ENCODE measurements at regions not wholly inside any gene's neighbourhood (a gene's known extent, or its start where the extent isn't known, plus 50 kb on each side); places are given as distances from the start of the nearest gene placed in this dataset.

DNA sequence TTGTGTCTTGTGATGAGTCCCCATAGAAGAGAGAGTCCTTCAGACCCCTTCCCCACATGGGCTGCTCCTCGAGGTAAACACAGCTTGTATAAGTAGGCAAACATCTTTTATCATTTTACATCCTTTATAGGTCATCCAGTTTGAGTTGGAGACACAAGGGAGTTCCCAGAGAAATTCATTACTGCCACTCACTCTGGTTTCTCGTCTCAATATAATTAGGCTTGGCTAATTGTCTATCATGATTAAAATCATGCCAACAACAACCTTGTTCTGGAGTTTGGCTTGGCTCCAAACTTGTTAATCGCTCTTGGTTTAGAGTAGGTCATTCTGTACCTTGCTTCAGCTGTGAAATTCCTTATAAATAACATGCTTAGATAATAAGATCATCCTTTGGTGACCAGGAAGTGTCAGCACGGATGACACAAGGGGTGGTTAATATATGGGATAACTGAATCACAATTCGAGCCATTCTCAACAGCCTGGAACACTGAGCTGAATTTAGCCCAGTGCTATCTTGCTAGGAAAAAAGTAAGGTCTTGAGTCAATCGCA lies 70.7 kb upstream of the DAB1 start:
- DNase-seq (ENCODE audit: low spot score), result no peak

DNA sequence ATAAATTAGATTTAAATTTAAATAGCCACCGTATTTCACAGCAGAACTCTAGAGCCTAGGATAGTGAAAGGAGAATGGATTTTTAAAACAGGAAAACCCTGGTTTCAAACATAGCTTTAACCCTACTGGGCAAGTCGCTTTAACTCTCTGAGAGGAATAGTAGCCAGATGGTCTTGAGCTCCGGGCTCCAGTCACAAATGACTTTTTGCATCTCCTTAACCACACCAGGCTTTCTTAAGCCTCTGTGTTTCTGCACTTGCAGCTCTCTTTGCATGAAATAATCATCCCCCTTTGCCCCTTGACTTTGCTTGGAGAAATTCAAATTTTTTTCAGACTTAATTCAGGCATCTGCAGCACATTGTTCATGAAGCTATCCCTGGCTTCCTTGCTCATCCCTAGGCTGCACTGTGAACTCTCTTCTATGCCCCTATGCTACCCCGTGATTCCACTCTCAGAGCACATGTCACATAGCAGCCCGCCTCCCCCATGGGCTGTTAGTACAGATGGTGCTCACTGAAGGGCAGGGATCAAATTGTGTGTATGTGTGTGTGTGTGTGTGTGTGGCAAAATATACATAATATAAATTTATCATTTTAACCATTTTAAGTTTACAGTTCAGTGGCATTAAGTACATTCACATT lies 68.8 kb upstream of the DAB1 start:
- DNase-seq (ENCODE audit: low spot score), result no peak

DNA sequence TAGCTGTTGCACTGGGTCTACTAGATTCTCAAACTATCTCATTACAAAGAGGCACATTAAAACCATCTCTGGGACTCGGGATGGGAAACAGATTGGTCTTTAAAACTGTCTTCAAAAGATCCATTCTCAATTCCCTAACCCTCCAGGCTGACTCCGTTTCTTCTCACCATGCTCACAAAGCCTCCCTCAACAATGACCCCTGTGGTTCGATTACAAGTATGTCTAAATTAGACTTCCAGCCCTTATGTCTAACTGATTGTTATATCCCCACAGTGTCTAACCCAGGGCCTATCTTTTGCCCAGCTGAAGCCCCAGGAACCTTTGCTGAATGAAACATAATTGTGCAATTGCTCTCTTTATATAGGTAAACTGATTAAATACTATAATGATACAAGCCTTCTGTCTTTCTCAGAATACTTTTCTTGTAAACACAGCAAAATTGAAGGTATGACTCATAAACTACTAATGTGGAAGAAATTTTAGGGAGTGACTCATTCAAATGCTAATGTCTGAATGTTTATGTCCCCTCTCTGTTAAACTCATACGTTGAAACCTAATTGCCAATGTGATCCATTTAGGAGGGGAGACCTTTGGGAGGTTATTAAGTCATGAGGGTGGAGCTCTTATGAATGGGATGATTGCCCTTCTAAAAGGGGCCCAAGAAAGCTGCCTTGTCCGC lies 65.6 kb upstream of the DAB1 start:
- no peak for DNase-seq (ENCODE audit: low spot score)

DNA sequence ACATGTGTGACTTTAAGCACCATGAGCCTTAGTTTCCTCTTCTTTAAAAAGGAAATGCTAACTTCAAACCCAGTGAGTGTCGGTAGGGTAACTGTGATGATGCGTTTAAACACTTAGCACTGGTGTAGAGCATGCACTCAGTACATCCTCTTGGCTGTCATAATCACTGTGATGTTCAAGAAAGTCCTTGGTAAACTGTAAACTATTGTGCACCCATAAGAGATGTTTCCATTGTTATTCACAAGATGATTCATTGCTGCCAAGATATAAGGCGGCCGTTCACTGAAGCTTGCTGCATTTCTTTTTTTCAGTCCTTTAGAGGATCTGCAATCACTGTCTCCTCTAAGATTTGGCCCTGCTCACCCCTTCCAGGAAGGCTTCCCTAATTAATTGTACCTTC lies 61.8 kb upstream of the DAB1 start:
- no peak for DNase-seq (ENCODE audit: low spot score)

DNA sequence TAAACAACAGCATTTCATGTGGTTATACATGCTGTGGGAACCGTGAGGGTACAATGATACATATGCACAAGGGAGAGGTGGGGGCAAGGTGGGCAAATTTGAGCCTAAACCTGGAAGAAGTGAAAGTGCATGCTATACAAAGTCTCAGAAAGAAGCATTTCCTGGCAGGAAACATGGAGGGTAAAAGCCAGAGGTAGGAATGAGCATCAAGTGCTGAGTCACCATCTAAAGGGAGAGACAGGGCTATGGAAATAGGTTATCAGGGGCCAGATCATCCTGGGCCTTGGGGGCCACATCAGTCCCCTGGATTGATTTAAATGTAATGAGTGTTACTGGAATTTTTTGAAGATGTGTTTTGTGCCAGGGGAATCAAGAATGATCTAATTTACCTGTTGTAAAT lies 60.1 kb upstream of the DAB1 start:
- DNase-seq (ENCODE audit: low spot score), result no peak

DNA sequence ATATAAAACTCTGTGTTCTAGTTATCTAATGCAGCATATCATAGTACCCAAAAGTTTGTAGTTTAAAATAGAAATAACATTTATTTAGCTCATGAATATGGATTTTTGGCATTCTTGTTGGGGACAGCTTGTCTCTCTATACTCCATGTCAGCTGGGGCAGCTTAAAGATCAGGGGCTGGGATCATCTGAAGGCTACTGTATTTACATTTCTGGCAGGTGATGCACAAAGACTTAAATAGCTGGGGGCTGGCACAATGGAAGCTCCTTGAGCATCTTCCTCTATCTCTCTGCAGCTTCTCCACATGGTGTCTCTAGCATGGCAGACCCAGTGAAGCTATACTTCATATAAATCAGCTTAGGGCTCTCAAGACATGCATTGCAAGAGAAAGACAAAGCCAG lies 55.6 kb upstream of the DAB1 start:
- no peak for DNase-seq (ENCODE audit: low spot score)

DNA sequence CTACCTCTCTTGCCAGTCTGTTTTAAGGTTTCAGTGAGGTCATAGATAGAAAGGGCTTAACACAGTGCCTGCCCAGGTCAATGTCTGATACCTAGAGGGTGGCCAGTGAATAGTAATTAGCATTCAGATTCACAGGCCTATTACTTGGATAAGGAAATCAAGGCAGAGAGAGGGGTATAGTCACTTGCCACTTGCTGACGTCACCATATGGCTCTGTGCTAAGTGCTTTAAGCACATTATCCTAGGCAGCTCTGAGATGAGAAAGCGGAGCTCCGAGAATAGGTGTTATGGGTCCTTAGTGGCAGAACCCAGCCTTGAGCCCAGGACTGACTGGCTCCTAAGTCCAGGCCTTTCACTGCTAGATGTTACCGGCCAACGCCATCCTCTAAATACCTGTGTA lies 51.5 kb upstream of the DAB1 start:
- no peak for DNase-seq (ENCODE audit: low spot score)

- no peak for DNase-seq (ENCODE audit: low spot score)
Measured at GRCh38 chr1:57474137-57474750, 50.4 kb upstream of the DAB1 start.

Data from germinal center (tissue), 1 donor.